PC-9 (cell line): ENCODE measurements at regions not wholly inside any gene's neighbourhood (a gene's known extent, or its start where the extent isn't known, plus 50 kb on each side); places are given as distances from the start of the nearest gene placed in this dataset.

Experiments
- EZH2 ChIP-seq: fragments of 200-600 bp; sonication (generic); IDR thresholded peaks from 2 replicates; pipeline ENCODE4 v1.8.0; 2017; ENCODE audit warnings: antibody characterized with exemption, low read depth
- TF ChIP-seq, protein P1 (sequence below): fragments of 200-600 bp; sonication (generic); conservative IDR thresholded peaks from 2 replicates; pipeline ENCODE4 v1.6.1; 2017; ENCODE audit warnings: mixed run types, antibody characterized with exemption, mild to moderate bottlenecking, moderate library complexity

DNA sequence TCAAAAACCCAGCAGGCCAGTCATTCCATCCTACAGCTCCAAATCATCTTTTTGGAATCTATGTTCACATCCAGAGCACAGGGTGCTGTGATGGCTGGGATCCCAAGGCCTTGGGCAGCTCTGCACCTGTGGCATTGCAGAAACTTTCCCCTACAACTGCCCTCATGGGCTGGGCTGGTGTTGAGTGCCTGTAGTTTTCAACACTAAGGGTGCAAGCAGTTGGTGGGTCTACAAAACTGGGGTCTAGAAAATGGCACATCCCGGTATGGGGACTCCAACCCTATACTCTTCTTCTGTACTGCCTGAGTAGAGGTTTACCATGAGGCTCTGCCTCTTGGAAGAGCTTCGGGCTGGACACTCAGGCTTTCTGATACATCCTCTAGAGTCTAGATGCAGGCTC lies 95.2 kb upstream of the TEKT4 start:
- TF ChIP-seq, protein P1, sequence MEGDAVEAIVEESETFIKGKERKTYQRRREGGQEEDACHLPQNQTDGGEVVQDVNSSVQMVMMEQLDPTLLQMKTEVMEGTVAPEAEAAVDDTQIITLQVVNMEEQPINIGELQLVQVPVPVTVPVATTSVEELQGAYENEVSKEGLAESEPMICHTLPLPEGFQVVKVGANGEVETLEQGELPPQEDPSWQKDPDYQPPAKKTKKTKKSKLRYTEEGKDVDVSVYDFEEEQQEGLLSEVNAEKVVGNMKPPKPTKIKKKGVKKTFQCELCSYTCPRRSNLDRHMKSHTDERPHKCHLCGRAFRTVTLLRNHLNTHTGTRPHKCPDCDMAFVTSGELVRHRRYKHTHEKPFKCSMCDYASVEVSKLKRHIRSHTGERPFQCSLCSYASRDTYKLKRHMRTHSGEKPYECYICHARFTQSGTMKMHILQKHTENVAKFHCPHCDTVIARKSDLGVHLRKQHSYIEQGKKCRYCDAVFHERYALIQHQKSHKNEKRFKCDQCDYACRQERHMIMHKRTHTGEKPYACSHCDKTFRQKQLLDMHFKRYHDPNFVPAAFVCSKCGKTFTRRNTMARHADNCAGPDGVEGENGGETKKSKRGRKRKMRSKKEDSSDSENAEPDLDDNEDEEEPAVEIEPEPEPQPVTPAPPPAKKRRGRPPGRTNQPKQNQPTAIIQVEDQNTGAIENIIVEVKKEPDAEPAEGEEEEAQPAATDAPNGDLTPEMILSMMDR: no peak
- TF ChIP-seq EZH2: no peak
